ENCODE measurements at regions not wholly inside any gene's neighbourhood (a gene's known extent, or its start where the extent isn't known, plus 50 kb on each side); places are given as distances from the start of the nearest gene placed in this dataset.

DNA sequence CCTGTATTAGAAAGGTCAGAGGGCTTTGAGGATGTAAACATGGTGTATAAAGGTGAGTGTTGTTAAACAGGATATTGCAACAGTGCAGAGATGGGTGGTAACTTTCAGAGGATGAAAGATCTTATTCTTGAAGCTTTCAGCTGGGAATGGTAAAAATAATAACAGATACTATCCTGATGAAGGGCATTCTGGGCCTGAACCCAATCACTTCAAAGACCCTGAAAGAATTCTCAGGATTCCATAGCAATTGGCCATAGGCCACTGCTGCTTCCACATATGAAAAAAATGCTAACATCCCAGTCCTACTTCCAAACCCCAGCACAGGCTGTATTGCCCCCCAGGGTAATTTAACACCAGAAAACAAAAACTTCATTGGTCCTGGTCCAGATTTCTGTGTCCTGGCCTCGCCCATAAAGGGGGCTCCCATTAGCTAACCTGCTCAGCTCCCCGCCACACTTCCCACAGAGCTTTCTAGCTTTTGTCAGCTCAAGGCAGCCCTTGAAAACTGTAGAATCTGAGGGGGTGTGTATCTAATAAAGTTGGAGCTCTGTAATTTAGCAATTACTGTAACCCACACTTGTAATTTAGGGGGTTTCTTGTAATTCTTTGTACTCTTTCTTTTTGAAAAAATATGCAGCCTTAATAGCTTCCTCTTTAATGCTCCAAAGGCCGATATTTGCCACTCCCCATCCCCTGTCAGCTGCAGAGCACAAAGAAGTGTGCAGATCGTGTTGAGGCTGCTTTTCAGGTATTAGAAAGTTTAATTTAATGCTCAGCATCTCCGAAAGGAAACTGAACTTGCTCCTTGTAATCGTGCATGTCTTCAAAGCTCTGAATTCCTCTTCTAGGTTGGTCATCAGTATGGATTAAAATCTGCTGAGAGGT, 371.5 kb downstream of the SEC14L1 start (continued):
- TF ChIP-seq, protein P1, sequence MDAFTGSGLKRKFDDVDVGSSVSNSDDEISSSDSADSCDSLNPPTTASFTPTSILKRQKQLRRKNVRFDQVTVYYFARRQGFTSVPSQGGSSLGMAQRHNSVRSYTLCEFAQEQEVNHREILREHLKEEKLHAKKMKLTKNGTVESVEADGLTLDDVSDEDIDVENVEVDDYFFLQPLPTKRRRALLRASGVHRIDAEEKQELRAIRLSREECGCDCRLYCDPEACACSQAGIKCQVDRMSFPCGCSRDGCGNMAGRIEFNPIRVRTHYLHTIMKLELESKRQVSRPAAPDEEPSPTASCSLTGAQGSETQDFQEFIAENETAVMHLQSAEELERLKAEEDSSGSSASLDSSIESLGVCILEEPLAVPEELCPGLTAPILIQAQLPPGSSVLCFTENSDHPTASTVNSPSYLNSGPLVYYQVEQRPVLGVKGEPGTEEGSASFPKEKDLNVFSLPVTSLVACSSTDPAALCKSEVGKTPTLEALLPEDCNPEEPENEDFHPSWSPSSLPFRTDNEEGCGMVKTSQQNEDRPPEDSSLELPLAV (CRISPR knock-in tag; conservative IDR thresholded peaks at IDR 0.05; ENCODE audit: low read depth): no peak
- TF ChIP-seq, protein P2, sequence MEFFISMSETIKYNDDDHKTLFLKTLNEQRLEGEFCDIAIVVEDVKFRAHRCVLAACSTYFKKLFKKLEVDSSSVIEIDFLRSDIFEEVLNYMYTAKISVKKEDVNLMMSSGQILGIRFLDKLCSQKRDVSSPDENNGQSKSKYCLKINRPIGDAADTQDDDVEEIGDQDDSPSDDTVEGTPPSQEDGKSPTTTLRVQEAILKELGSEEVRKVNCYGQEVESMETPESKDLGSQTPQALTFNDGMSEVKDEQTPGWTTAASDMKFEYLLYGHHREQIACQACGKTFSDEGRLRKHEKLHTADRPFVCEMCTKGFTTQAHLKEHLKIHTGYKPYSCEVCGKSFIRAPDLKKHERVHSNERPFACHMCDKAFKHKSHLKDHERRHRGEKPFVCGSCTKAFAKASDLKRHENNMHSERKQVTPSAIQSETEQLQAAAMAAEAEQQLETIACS (CRISPR knock-in tag; IDR thresholded peaks at IDR 0.05): no peak
- TF ChIP-seq SOX13 (IDR thresholded peaks at IDR 0.05): peak; percentile 79; the same call in 1 of the 2 replicates
- peak in 1 of 2 experiments; percentile 96; a peak in 2 of 4 replicates for TF ChIP-seq SOX13 (CRISPR knock-in tag; conservative IDR thresholded peaks at IDR 0.05 in 1 of 2, IDR thresholded peaks at IDR 0.05 in 1 of 2)
- no peak for TF ChIP-seq SYNCRIP (IDR thresholded peaks at IDR 0.05; ENCODE audit: insufficient read depth, low read depth, low read length)
- no peak for TF ChIP-seq ZNF782 (CRISPR knock-in tag; IDR thresholded peaks at IDR 0.05; ENCODE audit: borderline replicate concordance)
- TF ChIP-seq SMAD1 (CRISPR knock-in tag; IDR thresholded peaks at IDR 0.05; ENCODE audit: borderline replicate concordance, low read depth): no peak
- TF ChIP-seq, protein P3, sequence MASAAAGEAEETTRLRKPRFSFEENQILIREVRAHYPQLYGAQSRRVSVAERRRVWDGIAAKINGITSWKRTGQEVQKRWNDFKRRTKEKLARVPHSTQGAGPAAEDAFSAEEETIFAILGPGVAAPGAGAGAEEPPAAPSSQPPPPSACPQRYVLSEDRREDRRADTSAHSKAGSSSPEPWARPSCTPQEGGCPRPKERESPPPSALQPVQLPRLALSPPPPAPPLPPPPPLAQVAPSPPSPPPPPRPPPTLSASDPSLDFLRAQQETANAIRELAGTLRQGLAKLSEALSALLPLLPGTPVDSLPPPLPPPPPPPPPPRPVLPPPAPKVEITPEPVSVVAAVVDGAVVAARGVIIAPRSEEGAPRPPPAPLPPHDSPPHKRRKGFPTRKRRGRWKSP (CRISPR knock-in tag; IDR thresholded peaks at IDR 0.05): peak; percentile 65; the same call in 1 of the 2 replicates
- TF ChIP-seq ZNF652 (CRISPR knock-in tag; IDR thresholded peaks at IDR 0.05; ENCODE audit: borderline replicate concordance, low read depth): peak; percentile 73; the same call in 1 of the 2 replicates
- TF ChIP-seq KLF9 (CRISPR knock-in tag; IDR thresholded peaks at IDR 0.05; ENCODE audit: low read depth): peak; percentile 87
- peak; percentile 64; the same call in 1 of the 2 replicates for TF ChIP-seq FOXA1 (IDR thresholded peaks at IDR 0.05)
- TF ChIP-seq FOXA1 (CRISPR knock-in tag; IDR thresholded peaks at IDR 0.05): peak; percentile 99
- TF ChIP-seq GATA4 (IDR thresholded peaks at IDR 0.05; ENCODE audit: borderline replicate concordance, low read depth): peak; percentile 54; the same call in 1 of the 2 replicates
- TF ChIP-seq KDM4B (CRISPR knock-in tag; IDR thresholded peaks at IDR 0.05): peak; percentile 88; the same call in 1 of the 2 replicates
- no peak for TF ChIP-seq HOXA7 (CRISPR knock-in tag; IDR thresholded peaks at IDR 0.05)
- peak; percentile 78; the same call in 1 of the 2 replicates for TF ChIP-seq ZNF264 (CRISPR knock-in tag; IDR thresholded peaks at IDR 0.05)
- no peak for TF ChIP-seq ZNF569 (CRISPR knock-in tag; IDR thresholded peaks at IDR 0.05; ENCODE audit: borderline replicate concordance)
- no peak for TF ChIP-seq ZNF160 (CRISPR knock-in tag; IDR thresholded peaks at IDR 0.05)
- TF ChIP-seq, protein P4, sequence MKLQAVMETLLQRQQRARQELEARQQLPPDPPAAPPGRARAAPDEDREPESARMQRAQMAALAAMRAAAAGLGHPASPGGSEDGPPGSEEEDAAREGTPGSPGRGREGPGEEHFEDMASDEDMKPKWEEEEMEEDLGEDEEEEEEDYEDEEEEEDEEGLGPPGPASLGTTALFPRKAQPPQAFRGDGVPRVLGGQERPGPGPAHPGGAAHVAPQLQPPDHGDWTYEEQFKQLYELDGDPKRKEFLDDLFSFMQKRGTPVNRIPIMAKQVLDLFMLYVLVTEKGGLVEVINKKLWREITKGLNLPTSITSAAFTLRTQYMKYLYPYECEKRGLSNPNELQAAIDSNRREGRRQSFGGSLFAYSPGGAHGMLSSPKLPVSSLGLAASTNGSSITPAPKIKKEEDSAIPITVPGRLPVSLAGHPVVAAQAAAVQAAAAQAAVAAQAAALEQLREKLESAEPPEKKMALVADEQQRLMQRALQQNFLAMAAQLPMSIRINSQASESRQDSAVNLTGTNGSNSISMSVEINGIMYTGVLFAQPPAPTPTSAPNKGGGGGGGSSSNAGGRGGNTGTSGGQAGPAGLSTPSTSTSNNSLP (IDR thresholded peaks at IDR 0.05; ENCODE audit: low read depth, low read length): peak; percentile 96
- TF ChIP-seq, protein P5, sequence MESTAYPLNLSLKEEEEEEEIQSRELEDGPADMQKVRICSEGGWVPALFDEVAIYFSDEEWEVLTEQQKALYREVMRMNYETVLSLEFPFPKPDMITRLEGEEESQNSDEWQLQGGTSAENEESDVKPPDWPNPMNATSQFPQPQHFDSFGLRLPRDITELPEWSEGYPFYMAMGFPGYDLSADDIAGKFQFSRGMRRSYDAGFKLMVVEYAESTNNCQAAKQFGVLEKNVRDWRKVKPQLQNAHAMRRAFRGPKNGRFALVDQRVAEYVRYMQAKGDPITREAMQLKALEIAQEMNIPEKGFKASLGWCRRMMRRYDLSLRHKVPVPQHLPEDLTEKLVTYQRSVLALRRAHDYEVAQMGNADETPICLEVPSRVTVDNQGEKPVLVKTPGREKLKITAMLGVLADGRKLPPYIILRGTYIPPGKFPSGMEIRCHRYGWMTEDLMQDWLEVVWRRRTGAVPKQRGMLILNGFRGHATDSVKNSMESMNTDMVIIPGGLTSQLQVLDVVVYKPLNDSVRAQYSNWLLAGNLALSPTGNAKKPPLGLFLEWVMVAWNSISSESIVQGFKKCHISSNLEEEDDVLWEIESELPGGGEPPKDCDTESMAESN (CRISPR knock-in tag; conservative IDR thresholded peaks at IDR 0.05): peak; percentile 75; the same call in 1 of the 2 replicates
- peak in 1 of 2 experiments; percentile 96; a peak in 2 of 4 replicates for TF ChIP-seq KLF16 (CRISPR knock-in tag; IDR thresholded peaks at IDR 0.05)
- TF ChIP-seq GATAD2A (CRISPR knock-in tag; IDR thresholded peaks at IDR 0.05): peak; percentile 100
- no peak for TF ChIP-seq SSRP1 (CRISPR knock-in tag; IDR thresholded peaks at IDR 0.05)

All from HepG2 (cell line).